Inflammatory macrophage (primary cell): ENCODE measurements at regions not wholly inside any gene's neighbourhood (a gene's known extent, or its start where the extent isn't known, plus 50 kb on each side); places are given as distances from the start of the nearest gene placed in this dataset.
"Not testable (repeated sequence)": the region's sequence is repeated elsewhere in the genome, so short reads cannot be mapped to it uniquely, and the experiment has no call there.

ENCODE experiments used
- DNase-seq, 2 donors: peaks; one replicate each; pipeline ENCODE4 v3.0.0-alpha.2; 2020 to 2022

GRCh38 chr3:88000853-88001252 is 58.0 kb downstream of the CGGBP1 start:
- peak in 1 of 2 donors; percentile 3 for DNase-seq

- peak; percentile 6 to 60 for DNase-seq
These were observed 60.8 kb downstream of the CGGBP1 start for GRCh38 chr3:87997966-87998365.

GRCh38 chr3:87997298-87997697 is 61.5 kb downstream of the CGGBP1 start:
- peak; percentile 61 to 67 for DNase-seq

GRCh38 chr3:87996882-87997281 is 61.9 kb downstream of the CGGBP1 start:
- DNase-seq: no peak

GRCh38 chr3:87993566-87993965 is 65.2 kb downstream of the CGGBP1 start:
- no peak for DNase-seq

GRCh38 chr3:87987952-87988351 is 70.9 kb downstream of the CGGBP1 start:
- no peak for DNase-seq

- DNase-seq: no peak
These were observed 76.4 kb downstream of the CGGBP1 start for GRCh38 chr3:87982421-87982820.

- no peak for DNase-seq
These were observed 79.3 kb downstream of the CGGBP1 start for GRCh38 chr3:87979527-87979926.

- DNase-seq: no peak
These were observed 81.0 kb downstream of the CGGBP1 start for GRCh38 chr3:87977765-87978164.

- DNase-seq: no peak
These were observed 83.1 kb downstream of the CGGBP1 start for GRCh38 chr3:87975716-87976115.

GRCh38 chr3:87973906-87974305 is 84.9 kb downstream of the CGGBP1 start:
- no peak for DNase-seq

- DNase-seq: no peak
These were observed 89.2 kb downstream of the CGGBP1 start for GRCh38 chr3:87969620-87970019.

- no peak for DNase-seq
These were observed 90.1 kb downstream of the CGGBP1 start for GRCh38 chr3:87968668-87969067.

- no peak for DNase-seq
These were observed 100.5 kb downstream of the CGGBP1 start for GRCh38 chr3:87958289-87958688.

- DNase-seq: no peak
These were observed 101.2 kb downstream of the CGGBP1 start for GRCh38 chr3:87957575-87957974.

- DNase-seq: no peak
These were observed 109.0 kb downstream of the CGGBP1 start for GRCh38 chr3:87949879-87950208.

- no peak for DNase-seq
These were observed 109.5 kb downstream of the CGGBP1 start for GRCh38 chr3:87949189-87949878.

GRCh38 chr3:87946007-87946406 is 112.8 kb downstream of the CGGBP1 start:
- not testable (repeated sequence) for DNase-seq

GRCh38 chr3:87942256-87942655 is 116.5 kb downstream of the CGGBP1 start:
- DNase-seq: not testable (repeated sequence)

- DNase-seq: no peak
These were observed 134.3 kb downstream of the CGGBP1 start for GRCh38 chr3:87924485-87924884.

- no peak for DNase-seq
These were observed 138.3 kb downstream of the CGGBP1 start for GRCh38 chr3:87920549-87920948.

GRCh38 chr3:87901141-87901540 is 157.7 kb downstream of the CGGBP1 start:
- DNase-seq: no peak

- no peak for DNase-seq
These were observed 158.7 kb downstream of the CGGBP1 start for GRCh38 chr3:87900061-87900460.

GRCh38 chr3:87898971-87899370 is 159.8 kb downstream of the CGGBP1 start:
- no peak for DNase-seq

- no peak for DNase-seq
These were observed 162.8 kb downstream of the CGGBP1 start for GRCh38 chr3:87895983-87896382.
